Gastroesophageal sphincter (tissue), 3 donors: ENCODE measurements at regions not wholly inside any gene's neighbourhood (a gene's known extent, or its start where the extent isn't known, plus 50 kb on each side); places are given as distances from the start of the nearest gene placed in this dataset.

Experiments
- POLR2A ChIP-seq, 2 donors: fragments of 450-650 bp; IDR thresholded peaks; one replicate each; pipeline ENCODE4 v1.6.1; 2017; ENCODE audit warnings: antibody characterized with exemption in 2 of 2, mild to moderate bottlenecking in 2 of 2, moderate library complexity in 1 of 2
- POLR2AphosphoS5 ChIP-seq: sonication (generic); formaldehyde crosslinking; IDR thresholded peaks from one replicate; pipeline ENCODE4 v1.6.1; 2017; ENCODE audit warnings: antibody characterized with exemption
- TF ChIP-seq, protein P1 (sequence below), 4 experiments: fragments of 200-600 bp in 2 of 4; fragments of 450-650 bp in 2 of 4; sonication (generic) in 1 of 4; IDR thresholded peaks; one replicate each; pipeline ENCODE4 v1.5.1; 2017 to 2019; ENCODE audit warnings: antibody characterized with exemption in 4 of 4, mild to moderate bottlenecking in 2 of 4, moderate library complexity in 2 of 4

DNA sequence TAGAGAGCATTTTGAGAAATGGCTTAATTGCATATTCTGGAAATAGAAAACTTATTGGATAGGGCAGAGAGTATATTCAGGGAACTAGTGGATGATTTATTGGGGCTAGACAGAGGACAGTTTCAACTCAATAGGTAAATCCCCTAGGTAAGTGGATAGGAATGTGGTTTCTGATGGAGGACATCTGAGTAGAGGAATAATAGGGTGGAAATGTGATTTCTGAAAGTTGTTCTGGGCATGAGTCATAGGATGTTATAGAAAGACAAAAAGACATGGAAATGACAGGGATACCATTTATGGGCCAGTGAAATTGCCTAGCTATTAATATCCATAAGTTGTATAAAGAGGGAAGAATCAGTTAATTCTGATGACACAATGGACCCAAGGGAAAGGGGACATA lies 563.3 kb upstream of the GOLIM4 start:
- TF ChIP-seq, protein P1, sequence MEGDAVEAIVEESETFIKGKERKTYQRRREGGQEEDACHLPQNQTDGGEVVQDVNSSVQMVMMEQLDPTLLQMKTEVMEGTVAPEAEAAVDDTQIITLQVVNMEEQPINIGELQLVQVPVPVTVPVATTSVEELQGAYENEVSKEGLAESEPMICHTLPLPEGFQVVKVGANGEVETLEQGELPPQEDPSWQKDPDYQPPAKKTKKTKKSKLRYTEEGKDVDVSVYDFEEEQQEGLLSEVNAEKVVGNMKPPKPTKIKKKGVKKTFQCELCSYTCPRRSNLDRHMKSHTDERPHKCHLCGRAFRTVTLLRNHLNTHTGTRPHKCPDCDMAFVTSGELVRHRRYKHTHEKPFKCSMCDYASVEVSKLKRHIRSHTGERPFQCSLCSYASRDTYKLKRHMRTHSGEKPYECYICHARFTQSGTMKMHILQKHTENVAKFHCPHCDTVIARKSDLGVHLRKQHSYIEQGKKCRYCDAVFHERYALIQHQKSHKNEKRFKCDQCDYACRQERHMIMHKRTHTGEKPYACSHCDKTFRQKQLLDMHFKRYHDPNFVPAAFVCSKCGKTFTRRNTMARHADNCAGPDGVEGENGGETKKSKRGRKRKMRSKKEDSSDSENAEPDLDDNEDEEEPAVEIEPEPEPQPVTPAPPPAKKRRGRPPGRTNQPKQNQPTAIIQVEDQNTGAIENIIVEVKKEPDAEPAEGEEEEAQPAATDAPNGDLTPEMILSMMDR (IDR thresholded peaks at IDR 0.05), result no peak
- TF ChIP-seq POLR2AphosphoS5, result no peak
- no peak for TF ChIP-seq POLR2A (IDR thresholded peaks at IDR 0.05)
